GM19395 (cell line): ENCODE measurements at regions not wholly inside any gene's neighbourhood (a gene's known extent, or its start where the extent isn't known, plus 50 kb on each side); places are given as distances from the start of the nearest gene placed in this dataset.

Source experiments
- ATAC-seq: cut with Tn5 transposase; IDR thresholded peaks from one replicate; pipeline ENCODE4 v1.9.1; 2021; ENCODE audit warnings: mild to moderate bottlenecking, moderate library complexity; ENCODE audit not compliant: unreplicated experiment

- no peak for ATAC-seq
Observed at GRCh38 chr15:66927201-66928077, 138.0 kb upstream of the SMAD3 start.

GRCh38 chr15:66928101-66928500 is 137.3 kb upstream of the SMAD3 start:
- ATAC-seq, result no peak

GRCh38 chr15:66928784-66929183 is 136.6 kb upstream of the SMAD3 start:
- ATAC-seq, result no peak

- ATAC-seq, result no peak
Observed at GRCh38 chr15:66929843-66930402, 135.5 kb upstream of the SMAD3 start.

- no peak for ATAC-seq
Observed at GRCh38 chr15:66931768-66932633, 133.4 kb upstream of the SMAD3 start.

- ATAC-seq, result no peak
Observed at GRCh38 chr15:66932634-66933024, 132.8 kb upstream of the SMAD3 start.

GRCh38 chr15:66933932-66934867 is 131.2 kb upstream of the SMAD3 start:
- no peak for ATAC-seq

- no peak for ATAC-seq
Observed at GRCh38 chr15:66934868-66935520, 130.4 kb upstream of the SMAD3 start.

GRCh38 chr15:66935688-66936087 is 129.7 kb upstream of the SMAD3 start:
- ATAC-seq, result no peak

GRCh38 chr15:66936109-66936860 is 129.1 kb upstream of the SMAD3 start:
- ATAC-seq, result no peak

GRCh38 chr15:66936861-66937582 is 128.4 kb upstream of the SMAD3 start:
- no peak for ATAC-seq

GRCh38 chr15:66937588-66937987 is 127.8 kb upstream of the SMAD3 start:
- no peak for ATAC-seq

- no peak for ATAC-seq
Observed at GRCh38 chr15:66938114-66938830, 127.1 kb upstream of the SMAD3 start.

GRCh38 chr15:66939016-66939415 is 126.4 kb upstream of the SMAD3 start:
- ATAC-seq, result no peak

- ATAC-seq, result no peak
Observed at GRCh38 chr15:66939451-66940023, 125.9 kb upstream of the SMAD3 start.

- ATAC-seq, result no peak
Observed at GRCh38 chr15:66940368-66940767, 125.0 kb upstream of the SMAD3 start.

GRCh38 chr15:66941108-66941711 is 124.2 kb upstream of the SMAD3 start:
- ATAC-seq, result no peak
